GM04504 (cell line): ENCODE measurements at regions not wholly inside any gene's neighbourhood (a gene's known extent, or its start where the extent isn't known, plus 50 kb on each side); places are given as distances from the start of the nearest gene placed in this dataset.

Experiments
- DNase-seq: peaks from one replicate; pipeline ENCODE4 v3.0.0-alpha.2; 2012; ENCODE audit warnings: low read depth

- no peak for DNase-seq
Measured at GRCh38 chr2:192373221-192373620, 178.5 kb upstream of the TMEFF2 start.

DNA sequence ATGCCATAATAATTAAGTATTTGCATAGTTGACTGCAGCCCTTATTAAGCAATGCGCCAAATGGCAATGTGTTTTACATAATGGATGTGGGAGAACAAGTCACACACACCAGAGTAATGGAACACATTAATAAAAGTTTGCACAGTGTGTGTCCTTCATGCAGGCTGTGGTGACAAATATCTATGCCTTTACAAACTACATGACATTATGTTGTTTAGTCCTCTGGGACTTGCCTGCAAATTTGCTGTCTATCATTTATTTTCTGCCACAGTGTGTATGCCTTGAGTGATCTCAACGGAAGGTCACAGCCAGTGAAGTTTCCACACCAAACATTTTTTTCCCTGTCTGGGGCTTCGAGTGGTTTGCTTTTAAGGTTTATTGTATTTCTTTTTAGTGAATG, 175.2 kb upstream of the TMEFF2 start:
- DNase-seq = no peak

GRCh38 chr2:192357217-192357616, 162.5 kb upstream of the TMEFF2 start:
- no peak for DNase-seq

DNA sequence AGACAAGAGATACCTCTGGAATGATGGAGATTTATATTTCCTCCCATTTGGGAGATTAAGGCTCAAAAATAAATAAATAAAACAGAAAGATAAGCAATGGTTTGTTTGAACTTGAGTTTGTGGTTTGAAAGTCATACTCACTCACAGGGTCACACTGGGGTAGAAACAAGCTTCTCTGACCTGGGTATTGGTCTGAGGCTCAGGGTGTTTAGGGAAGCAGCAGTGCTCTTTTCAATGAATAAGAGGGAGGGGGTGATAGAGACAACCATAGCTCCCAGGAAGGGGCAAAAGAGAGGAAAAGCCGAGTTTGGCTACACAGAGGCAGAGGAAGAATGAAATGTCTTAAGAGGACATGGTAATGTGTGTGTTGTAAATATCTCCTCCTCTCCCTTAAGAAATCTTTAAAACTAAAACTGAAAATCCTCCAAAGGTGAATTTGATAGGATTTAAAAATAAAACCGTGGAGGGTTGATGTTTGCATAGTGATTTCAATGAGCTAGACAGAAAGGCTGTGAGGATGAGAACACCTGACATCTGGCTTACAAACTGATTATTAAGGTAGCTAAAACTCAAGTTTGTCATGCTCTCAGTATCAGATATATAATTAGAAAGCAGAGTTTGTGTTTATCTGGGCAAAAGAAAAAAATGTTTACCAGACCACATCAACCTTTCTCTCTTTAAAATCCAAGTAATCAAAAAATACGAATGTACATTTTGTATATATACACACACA, 159.9 kb upstream of the TMEFF2 start:
- DNase-seq = no peak

DNA sequence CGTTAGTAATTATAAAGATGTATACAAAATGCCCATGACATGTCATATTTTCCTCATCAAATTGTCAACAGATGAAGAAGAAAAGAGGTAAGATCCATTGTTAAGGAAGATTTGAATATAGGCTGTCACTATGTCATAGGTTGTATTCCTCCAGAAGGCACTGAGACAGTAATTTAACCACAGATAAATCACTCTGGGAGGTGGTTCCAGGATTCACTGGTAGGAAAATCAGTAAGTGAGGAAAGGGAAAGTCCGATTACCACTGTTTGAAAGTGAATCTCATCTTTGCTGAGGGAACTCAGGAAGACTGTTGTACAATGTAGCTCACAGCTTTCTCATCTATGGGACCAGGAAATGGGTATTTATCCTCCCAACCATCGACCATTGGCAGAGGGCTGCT, 152.8 kb upstream of the TMEFF2 start:
- no peak for DNase-seq

DNA sequence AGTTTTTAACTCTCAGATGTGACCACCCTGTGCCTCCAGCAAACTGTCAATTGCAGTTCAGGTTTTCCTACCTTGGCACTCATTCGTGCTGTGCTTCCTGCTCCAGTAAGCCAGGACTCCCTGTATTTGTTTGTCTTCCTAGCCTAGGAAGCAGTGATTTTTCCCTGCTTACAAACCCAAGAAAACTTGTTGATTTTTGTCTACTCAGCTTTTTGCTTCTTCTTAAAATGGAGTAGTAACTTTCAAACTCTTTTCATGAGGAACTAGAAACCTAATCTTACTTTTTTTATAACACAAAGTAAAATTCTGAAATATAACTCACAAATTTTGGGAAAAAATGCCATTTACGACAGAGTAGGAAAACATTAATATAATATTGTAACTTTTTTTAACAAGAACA, 150.6 kb upstream of the TMEFF2 start:
- no peak for DNase-seq

- no peak for DNase-seq
Measured at GRCh38 chr2:192333642-192334041, 138.9 kb upstream of the TMEFF2 start.

DNA sequence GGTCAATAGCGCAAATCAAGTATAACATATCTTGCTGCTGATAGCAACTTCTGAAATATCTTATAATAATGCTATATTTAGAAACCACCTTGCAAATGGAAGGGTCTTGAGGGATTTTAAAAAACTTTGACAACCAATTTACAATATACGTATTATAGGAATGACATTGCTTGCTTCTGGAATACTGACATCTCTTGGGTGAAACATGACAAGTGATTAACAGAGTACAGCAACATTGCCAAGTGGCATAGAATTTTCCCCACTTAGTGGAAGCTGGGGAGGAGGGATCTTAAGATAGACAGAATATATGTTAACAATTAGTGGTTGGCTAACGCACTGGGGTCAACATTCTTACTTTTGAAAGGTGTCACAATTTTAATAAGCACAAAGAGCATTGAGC, 133.6 kb upstream of the TMEFF2 start:
- DNase-seq = no peak

GRCh38 chr2:192327576-192327975, 132.8 kb upstream of the TMEFF2 start:
- DNase-seq = no peak

- no peak for DNase-seq
Measured at GRCh38 chr2:192315543-192315942, 120.8 kb upstream of the TMEFF2 start.

DNA sequence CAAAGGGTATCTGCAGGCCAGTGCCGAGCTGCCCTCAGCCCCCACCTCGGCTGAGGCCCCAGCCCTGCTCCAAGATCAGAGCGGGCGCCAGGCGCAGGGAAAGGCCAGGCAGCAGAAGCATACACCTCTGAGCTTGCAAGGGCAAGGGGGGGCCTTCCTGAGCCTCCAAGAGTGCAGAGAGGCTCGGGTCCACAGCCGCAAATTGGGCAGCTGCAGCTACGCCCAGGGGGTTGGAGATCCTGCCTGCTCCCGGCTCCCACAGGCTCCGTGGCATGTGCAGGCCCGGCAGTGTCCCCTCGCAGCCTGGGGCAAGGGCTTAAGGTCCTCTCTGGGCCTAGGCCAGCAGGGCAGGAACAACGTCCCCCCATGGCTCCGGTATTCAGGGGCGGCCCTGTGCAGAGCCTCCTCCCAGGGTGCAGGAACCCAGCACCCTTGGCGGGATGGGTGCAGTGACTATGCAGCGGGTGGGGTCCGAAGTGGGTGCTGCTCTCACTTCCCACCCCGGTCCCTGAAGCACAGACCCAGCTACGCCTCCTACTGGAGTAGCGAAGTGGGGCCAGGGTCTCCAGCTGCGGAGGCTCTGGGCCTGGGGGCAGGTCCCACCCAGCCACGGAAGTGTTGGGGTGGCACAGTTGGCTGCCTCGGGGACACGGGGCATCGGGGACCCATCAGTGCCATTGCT, 120.2 kb upstream of the TMEFF2 start:
- DNase-seq = no peak

DNA sequence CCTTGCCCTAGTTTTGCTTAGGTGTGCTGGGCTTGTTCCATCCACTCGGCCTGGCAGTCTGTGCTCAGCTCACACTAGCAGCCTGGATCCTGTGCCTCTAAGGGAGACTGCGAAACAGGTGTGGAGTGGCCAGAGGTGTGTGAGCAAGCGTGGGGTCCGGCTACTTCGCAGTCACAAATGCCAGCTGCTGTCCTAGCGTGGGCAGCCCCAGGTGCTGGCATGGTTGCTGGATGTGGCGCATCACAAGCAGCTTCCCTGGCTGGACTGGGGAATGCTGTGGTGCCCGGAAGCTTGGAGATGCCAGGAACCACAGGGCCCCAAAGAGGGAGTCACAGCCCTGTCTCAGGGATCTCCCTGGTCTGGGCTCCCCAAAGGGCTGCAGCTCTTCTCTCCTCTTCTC, 119.0 kb upstream of the TMEFF2 start:
- no peak for DNase-seq

- DNase-seq = no peak
Measured at GRCh38 chr2:192311701-192312460, 117.1 kb upstream of the TMEFF2 start.

- no peak for DNase-seq
Measured at GRCh38 chr2:192307530-192307929, 112.8 kb upstream of the TMEFF2 start.

DNA sequence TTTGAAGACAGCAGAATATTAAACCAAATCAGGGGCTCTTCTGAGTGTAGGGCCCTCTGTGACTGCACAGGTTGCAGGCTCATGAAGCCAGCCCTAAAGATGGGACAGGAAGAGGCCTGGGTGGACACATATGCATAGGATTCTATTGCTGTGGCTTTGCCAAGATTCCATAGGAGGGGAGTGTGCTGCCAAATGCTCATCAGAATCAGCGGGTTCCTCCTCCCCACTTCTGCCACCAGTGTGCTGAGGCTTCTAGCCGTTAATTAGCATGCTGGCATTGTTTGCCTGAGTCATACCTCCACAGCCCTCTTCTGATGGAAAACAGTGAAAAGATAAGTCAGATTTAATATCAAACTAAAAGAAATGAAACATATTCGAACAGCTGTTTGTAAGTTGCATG, 103.9 kb upstream of the TMEFF2 start:
- DNase-seq = no peak

- DNase-seq = no peak
Measured at GRCh38 chr2:192292478-192292877, 97.7 kb upstream of the TMEFF2 start.

- no peak for DNase-seq
Measured at GRCh38 chr2:192288295-192288694, 93.6 kb upstream of the TMEFF2 start.

GRCh38 chr2:192286093-192286701, 91.5 kb upstream of the TMEFF2 start:
- DNase-seq = peak; percentile 24

DNA sequence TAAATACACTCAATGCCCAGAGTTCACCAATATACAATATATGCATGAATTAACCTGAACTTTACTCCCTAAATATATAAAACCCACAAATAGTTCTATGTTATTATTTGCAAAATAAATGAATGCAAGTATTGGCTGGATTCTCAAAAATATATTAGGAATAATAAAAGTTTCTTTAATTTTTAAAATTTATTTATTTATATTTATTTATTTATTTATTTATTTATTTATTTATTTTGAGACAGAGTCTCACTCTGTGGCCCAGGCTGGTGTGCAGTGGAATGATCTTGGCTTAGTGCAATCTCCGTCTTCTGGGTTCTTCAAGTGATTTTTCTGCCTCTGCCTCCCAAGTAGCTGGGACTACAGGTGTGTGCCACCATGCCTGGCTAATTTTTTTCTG, 88.7 kb upstream of the TMEFF2 start:
- DNase-seq = no peak

- no peak for DNase-seq
Measured at GRCh38 chr2:192278701-192279100, 84.0 kb upstream of the TMEFF2 start.

GRCh38 chr2:192277494-192278109, 82.9 kb upstream of the TMEFF2 start:
- DNase-seq = no peak

DNA sequence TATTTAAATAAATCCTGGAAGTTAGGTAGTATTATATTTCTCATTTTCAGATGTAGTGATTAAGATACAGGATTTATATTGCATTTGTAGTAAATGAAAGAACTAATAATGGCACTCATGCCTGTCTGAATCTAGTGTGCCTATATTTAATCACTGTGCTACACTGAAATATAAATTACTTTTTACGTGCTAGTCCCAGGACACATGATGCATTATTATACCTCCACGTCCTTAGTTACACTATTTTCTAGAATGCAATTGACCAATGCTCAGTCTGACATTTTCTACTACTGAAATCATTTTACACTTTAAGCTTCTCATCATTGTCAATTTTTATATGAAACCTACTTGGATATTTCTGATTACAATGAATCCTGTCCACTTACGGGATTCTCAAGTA, 80.9 kb upstream of the TMEFF2 start:
- no peak for DNase-seq
